Dermis microvascular lymphatic vessel endothelial cell (primary cell): ENCODE measurements at regions not wholly inside any gene's neighbourhood (a gene's known extent, or its start where the extent isn't known, plus 50 kb on each side); places are given as distances from the start of the nearest gene placed in this dataset.
"Not testable (repeated sequence)": the region's sequence is repeated elsewhere in the genome, so short reads cannot be mapped to it uniquely, and the experiment has no call there.

Source experiments
- DNase-seq, 2 donors: peaks; one replicate each; pipeline versions ENCODE4 v3.0.0 to v3.0.0-alpha.2; 2010; ENCODE audit warnings: low read depth in 2 of 2

DNA sequence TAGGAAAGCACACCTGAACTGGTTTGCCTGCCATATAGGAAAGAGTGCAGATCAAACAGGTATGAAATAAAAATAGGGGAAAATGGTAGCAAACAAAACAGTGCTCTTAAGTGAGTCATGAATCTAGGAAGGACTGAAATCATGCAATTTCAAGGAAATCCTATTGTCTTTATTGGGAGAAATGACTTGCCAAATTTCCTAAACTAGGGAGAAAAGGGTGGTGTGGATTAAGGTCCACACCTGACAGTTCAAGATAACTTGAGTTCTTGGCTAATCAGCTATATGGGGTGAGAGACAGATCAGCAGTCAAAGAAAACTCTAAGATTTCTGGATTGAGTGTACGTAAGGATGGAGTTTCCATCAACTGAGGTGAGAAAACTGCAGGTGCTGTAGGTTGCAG lies 101.1 kb downstream of the PRKAB2 start:
- DNase-seq: no peak

DNA sequence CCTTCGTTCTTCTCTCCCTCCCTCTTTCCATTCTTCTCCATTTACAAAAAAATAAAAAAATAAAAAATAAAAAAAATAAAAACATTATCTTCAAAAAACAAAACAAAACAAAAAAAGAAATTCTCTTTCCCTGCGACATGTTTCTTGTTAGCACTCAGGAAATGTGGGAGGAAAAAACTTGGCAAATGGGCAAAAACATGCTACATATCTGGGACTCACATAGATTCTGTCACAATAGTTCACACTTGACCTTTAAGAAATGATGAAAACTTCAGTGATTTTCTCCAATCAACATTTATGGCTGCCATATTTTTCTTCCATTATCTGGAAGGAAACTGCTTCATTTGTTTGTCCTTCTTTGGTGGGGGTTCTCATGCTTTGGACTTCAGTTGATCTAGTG lies 109.3 kb downstream of the PRKAB2 start:
- no peak for DNase-seq

DNA sequence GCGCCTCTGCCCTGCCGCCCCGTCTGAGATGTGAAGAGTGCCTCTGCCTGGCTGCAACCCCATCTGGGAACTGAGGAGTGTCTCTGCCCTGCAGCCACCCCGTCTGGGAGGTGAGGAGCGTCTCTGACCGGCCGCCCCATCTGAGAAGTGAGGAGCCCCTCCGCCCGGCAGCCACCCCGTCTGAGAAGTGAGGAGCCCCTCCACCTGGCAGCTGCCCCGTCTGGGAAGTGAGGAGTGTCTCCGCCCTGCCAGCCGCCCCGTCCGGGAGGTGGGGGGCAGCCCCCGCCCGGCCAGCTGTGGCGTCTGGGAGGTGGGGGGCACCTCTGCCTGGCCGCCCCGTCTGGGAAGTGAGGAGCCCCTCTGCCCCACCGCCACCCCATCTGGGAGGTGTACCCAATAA lies 110.4 kb downstream of the PRKAB2 start:
- not testable (repeated sequence) for DNase-seq

DNA sequence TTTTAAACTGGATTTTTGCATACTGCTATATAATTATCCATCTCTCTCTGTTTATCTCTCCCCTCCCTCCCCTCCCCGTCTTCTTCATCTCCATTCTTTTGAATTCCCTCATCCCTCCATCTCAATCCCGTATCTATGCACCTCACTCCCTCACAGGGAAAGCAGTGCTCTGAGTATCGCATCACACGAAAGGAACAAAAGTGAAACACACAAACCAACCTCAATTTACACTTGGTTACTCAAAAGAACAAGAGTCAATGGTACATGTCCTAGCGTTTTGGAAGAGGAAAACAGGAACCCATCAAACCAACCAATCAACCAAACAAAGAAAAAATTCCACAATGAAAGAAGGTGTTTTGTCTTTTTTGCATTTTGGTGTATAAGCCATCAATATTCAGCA lies 115.1 kb downstream of the NBPF12 start:
- no peak for DNase-seq

DNA sequence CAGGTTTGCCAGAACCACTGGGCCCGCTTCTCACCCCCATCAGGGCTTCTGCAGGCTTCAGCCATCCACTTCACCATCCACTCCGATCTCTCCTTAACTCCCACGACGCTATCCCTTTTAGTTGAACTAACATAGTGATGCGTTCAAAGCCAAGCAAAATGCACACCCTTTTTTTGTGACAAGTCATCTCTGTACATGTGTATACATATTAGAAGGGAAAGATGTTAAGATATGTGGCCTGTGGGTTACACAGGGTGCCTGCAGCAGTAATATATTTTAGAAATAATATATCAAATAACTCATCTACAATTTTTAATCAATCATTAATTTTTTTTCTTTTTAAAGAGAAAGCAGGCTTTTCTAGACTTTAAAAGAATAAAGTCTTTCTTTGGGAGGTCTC lies 114.6 kb downstream of the NBPF12 start:
- DNase-seq: no peak

DNA sequence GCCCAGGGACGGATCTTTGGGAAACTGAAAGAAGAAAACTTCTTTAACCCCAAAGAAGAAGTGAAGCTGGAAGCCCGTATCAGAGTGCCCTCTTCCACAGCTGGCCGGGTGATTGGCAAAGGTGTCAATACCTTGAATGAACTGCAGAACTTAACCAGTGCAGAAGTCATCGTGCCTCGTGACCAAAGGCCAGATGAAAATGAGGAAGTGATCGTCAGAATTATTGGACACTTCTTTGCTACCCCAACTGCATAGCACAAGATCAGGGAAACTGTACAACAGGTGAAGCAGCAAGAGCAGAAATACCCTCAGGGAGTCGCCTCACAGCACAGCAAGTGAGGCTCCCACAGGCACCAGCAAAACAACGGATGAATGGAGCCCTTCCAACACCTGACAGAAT lies 114.0 kb downstream of the NBPF12 start:
- DNase-seq: no peak

DNA sequence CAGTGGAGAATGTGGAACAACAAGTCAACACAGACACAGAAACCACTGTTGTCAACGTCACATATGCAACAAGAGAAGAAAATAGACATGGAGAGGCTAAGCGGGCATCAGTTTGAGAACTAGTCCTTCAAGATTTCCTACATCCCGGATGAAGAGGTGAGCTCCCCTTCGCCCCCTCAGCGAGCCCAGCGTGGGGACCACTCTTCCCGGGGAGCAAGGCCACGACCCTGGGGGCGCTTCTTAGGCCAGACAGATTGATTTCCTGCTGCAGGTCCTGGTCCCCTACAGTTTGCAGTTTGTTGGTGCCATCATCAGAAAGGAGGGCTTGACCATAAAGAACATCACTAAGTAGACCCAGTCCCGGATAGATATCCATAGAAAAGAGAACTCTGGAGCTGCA lies 113.0 kb downstream of the NBPF12 start:
- no peak for DNase-seq

DNA sequence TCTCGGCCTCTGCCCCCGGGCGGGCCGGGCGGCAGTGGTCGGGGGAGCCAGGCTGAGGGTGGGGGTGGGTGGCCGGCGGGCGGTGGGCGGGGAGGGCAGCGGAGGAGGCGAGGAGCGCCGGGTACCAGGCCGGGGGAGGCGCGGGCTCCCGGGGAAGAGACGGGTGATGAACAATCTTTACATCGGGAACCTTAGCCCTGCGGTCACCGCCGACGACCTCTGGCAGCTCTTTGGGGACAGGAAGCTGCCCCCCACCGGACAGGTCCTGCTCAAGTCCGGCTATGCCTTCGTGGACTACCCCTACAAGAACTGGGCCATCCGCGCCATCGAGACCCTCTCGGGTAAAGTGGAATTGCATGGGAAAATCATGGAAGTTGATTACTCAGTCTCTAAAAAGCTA lies 112.5 kb downstream of the NBPF12 start:
- DNase-seq: no peak

DNA sequence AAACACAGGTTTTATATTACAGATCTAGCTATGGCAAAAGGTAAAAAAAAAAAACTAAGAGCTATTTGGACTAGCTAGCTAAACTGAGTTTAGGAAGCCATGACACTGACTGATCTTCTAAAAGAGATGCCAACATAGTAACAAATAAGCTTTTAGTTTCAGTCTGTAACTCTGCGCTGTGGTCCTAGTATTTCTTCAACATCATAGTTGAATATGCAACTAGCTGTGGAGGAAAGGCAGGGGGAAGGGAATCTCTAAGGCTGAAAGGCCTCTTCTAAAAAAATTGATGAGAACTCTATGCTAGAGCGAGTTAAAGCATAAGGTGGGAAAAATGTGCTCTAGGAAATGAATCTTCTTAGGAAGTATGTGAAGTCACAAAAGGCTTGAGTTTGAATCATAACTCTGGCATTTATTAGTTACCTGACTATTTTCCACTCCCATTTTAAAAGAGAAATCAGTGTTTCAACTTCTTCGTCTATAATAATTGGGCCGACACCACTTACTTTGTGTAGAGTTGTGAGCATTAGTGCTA lies 108.8 kb downstream of the NBPF12 start:
- not testable (repeated sequence) for DNase-seq

DNA sequence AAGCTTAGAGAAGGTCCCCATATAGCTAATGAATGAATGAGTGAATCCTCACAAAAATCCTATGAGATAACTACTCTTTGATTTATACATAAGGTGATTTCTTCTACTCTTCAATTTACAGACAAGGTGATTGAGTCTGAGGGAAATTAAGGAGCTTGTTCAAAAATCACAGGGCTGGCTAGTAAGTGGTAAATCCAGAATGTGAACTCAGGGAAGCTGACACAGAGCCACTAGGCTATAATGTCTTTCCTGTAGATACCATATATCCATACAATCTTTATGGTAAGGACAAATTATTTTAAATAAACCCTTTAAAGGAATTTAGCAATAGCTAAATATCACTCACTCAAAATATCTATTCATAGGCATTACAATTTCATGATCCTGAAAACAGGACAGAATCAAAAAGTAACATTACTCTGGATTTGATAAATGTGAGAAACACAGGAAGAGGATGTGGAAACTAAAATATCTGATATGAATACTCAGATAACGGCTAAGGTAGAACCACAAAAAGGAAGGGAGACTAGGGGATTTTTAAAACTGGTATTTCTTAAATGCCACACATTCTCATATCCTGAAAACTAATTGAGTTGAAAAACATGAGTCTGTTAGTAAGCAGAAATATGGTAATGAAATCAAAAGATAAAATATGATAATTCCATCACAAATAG lies 108.2 kb downstream of the NBPF12 start:
- DNase-seq: peak in 1 of 2 donors; percentile 5
